Lung (tissue), 11 donors: ENCODE measurements at regions not wholly inside any gene's neighbourhood (a gene's known extent, or its start where the extent isn't known, plus 50 kb on each side); places are given as distances from the start of the nearest gene placed in this dataset.

Experiments used
- ATAC-seq: fragments of 200-7000 bp; cut with Tn5 transposase; one replicate; pipeline ENCODE4 v1.9.1; 2020; ENCODE audit warnings: moderate number of reproducible peaks; ENCODE audit not compliant: insufficient read depth, low FRiP score
- DNase-seq, 3 donors: peaks; one replicate each; pipeline ENCODE4 v3.0.0-alpha.2; 2013 to 2017
- H3K27ac ChIP-seq, 2 donors: one replicate each; pipeline ENCODE4 v1.5.1; 2013; ENCODE audit warnings: mild to moderate bottlenecking in 2 of 2, moderate library complexity in 2 of 2, control low read depth in 1 of 2, inconsistent platforms in 1 of 2, low read depth in 1 of 2, low read length in 1 of 2
- H3K27me3 ChIP-seq, 3 donors: one replicate each; pipeline ENCODE4 v1.5.1; 2013; ENCODE audit warnings: low read length in 2 of 3; ENCODE audit not compliant: control insufficient read depth in 3 of 3, insufficient read depth in 3 of 3
- H3K36me3 ChIP-seq, 4 donors: one replicate each; pipeline ENCODE4 v1.5.1; 2013; ENCODE audit warnings: low read length in 4 of 4, mild to moderate bottlenecking in 1 of 4, moderate library complexity in 1 of 4; ENCODE audit not compliant: control insufficient read depth in 4 of 4, insufficient read depth in 4 of 4
- H3K4me1 ChIP-seq, 5 donors: one replicate each; pipeline ENCODE4 v1.5.1; 2013; ENCODE audit warnings: low read length in 5 of 5, mild to moderate bottlenecking in 2 of 5, moderate library complexity in 1 of 5; ENCODE audit not compliant: control insufficient read depth in 5 of 5, insufficient read depth in 5 of 5
- H3K4me3 ChIP-seq: one replicate; pipeline ENCODE4 v1.5.1; 2013; ENCODE audit warnings: mild to moderate bottlenecking, control low read depth, moderate library complexity
- H3K9ac ChIP-seq, 2 donors: one replicate each; pipeline ENCODE4 v1.5.1; 2013; ENCODE audit warnings: low read length in 2 of 2, control low read depth in 1 of 2; ENCODE audit not compliant: insufficient read depth in 1 of 2
- H3K9me3 ChIP-seq, 4 donors: one replicate each; pipeline ENCODE4 v1.5.1; 2013; ENCODE audit warnings: low read length in 3 of 4, mild to moderate bottlenecking in 1 of 4, moderate library complexity in 1 of 4; ENCODE audit not compliant: control insufficient read depth in 4 of 4, insufficient read depth in 3 of 4
- WGBS, 2 donors: extraction: QIAGEN DNeasy Blood & Tissue Kit; methylation state at CpG; one replicate each; pipeline ENCODE4 v1.1.7; 2013; 5-methylcytosine and 5-hydroxymethylcytosine counted together
- TF ChIP-seq, protein P1 (sequence below): IDR thresholded peaks from 2 replicates; pipeline ENCODE4 v1.5.1; 2012; ENCODE audit warnings: mild to moderate bottlenecking; ENCODE audit errors: control extremely low read depth, extremely low read depth
- donor health status: control.
- donor health status: control.
- donor health status: Bipolar disorder and iron deficiency.
- donor health status: healthy.
- donor health status: DM: yes; HTN: yes; CAD: no.

- no peak for DNase-seq
- H3K36me3 ChIP-seq = no peaks in the 10 kb centered on the region
- no peak overlapping the region for H3K9ac ChIP-seq
- H3K27ac ChIP-seq = no peak overlapping the region
- H3K27me3 ChIP-seq = no peaks in the 10 kb centered on the region
- no peak for ATAC-seq
- H3K4me3 ChIP-seq = no peak overlapping the region
- H3K9me3 ChIP-seq = no peaks in the 10 kb centered on the region
- H3K4me1 ChIP-seq = no peaks in the 10 kb centered on the region
- TF ChIP-seq, protein P1, sequence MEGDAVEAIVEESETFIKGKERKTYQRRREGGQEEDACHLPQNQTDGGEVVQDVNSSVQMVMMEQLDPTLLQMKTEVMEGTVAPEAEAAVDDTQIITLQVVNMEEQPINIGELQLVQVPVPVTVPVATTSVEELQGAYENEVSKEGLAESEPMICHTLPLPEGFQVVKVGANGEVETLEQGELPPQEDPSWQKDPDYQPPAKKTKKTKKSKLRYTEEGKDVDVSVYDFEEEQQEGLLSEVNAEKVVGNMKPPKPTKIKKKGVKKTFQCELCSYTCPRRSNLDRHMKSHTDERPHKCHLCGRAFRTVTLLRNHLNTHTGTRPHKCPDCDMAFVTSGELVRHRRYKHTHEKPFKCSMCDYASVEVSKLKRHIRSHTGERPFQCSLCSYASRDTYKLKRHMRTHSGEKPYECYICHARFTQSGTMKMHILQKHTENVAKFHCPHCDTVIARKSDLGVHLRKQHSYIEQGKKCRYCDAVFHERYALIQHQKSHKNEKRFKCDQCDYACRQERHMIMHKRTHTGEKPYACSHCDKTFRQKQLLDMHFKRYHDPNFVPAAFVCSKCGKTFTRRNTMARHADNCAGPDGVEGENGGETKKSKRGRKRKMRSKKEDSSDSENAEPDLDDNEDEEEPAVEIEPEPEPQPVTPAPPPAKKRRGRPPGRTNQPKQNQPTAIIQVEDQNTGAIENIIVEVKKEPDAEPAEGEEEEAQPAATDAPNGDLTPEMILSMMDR = no peak
- 53 to 58% methylated on average over 3 of the region's 3 CpGs for WGBS, 2 donors
Observed at GRCh38 chr18:73896685-73897084, 250.9 kb downstream of the FBXO15 start.

DNA sequence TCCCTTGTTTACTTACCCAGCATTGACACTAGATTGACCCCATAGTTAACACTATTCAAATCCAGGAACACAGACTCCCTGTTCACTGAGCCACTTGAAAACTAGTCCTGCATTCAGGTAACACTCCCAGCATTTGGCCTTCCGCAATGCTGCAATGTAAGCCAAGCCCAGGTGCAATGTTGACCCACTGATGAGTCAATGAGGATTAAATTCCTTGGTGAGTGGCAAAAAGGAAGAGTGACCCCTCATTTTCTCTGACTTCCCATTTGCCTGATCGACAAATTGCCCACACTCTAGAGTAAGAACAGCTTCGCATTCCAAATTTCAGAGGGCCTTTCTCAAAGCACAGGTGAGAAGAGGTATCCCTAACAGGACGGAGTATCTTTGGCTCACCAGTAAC, 251.9 kb downstream of the FBXO15 start:
- ATAC-seq (peak; percentile 29), DNase-seq (peak in 2 of 3 donors; percentile 2 to 25)
- no peak overlapping the region for H3K9ac ChIP-seq
- no peaks in the 10 kb centered on the region for H3K27me3 ChIP-seq
- H3K9me3 ChIP-seq = no peaks in the 10 kb centered on the region
- no peak overlapping the region for H3K27ac ChIP-seq
- no peaks in the 10 kb centered on the region for H3K36me3 ChIP-seq
- TF ChIP-seq, protein P1 = no peak
- WGBS, 2 donors = 39 to 50% methylated on average over 4 of the region's 4 CpGs
- no peak overlapping the region for H3K4me3 ChIP-seq
- H3K4me1 ChIP-seq = no peaks in the 10 kb centered on the region

DNA sequence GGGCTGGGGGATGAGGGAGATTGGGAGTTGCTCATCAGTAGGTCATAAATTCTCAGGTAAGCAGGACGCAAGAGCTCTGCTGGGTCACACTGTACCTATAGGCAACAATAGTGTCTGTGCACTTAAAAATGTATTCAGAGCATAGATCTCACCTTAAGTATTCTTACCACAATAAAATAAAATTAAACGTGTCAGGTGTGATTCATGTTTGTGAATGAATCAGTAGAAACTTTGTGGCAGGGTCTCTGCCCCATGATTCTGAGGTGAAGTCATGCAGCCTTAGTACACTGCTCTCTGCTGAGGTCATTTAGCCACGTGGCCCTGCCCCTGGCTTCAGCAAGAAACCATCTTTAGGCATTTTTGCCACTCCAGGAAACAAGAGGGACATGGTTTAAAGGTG, 253.8 kb downstream of the FBXO15 start:
- no peak for ATAC-seq
- no peak overlapping the region for H3K27ac ChIP-seq

More for the DNA sequence above, 253.8 kb downstream of the FBXO15 start:
- H3K9ac ChIP-seq = no peak overlapping the region
- DNase-seq = no peak
- no peaks in the 10 kb centered on the region for H3K9me3 ChIP-seq
- no peaks in the 10 kb centered on the region for H3K36me3 ChIP-seq
- TF ChIP-seq, protein P1 = no peak
- no peaks in the 10 kb centered on the region for H3K4me1 ChIP-seq
- H3K4me3 ChIP-seq = no peak overlapping the region
- 71 to 80% methylated on average over 3 of the region's 3 CpGs for WGBS, 2 donors
- no peaks in the 10 kb centered on the region for H3K27me3 ChIP-seq
